GM19438 (cell line): ENCODE measurements at regions not wholly inside any gene's neighbourhood (a gene's known extent, or its start where the extent isn't known, plus 50 kb on each side); places are given as distances from the start of the nearest gene placed in this dataset.

Experiments
- ATAC-seq: cut with Tn5 transposase; IDR thresholded peaks from one replicate; pipeline ENCODE4 v1.9.1; 2021; ENCODE audit warnings: low read depth; ENCODE audit not compliant: unreplicated experiment

DNA sequence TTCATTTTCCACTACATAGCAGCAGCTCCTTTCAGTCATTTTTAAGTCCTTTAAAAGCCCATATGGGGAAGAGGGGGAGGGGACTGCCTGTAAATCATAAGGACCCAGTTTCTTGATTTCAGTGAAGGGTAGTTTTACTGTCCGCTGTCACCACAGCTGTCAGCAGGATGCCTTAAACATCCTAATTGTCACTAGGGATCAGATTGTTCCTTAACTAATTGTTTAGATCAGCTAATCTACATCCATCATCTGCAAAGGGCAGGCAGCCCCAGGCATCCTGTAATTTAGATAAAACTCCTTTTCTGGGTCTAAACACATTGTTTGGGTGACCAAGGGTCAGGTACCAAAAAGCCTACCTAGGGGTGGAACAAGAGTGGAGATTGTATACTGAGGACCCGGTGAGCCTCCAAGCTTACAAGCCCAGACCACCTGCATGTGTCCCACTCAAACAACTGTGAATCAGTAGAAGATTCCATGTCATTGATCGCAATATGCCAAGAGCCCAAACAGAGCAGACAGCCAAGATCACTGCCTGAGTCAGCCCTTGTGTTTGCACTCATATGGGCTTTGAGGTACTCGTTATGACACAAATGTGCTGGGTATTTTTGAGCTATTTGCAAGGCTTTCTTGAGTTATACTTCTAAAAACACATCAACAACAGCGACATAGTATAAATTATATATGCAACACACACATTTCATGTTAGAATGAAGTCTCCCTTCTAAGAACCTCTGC is 198.7 kb upstream of the CEP162 start:
- no peak for ATAC-seq

DNA sequence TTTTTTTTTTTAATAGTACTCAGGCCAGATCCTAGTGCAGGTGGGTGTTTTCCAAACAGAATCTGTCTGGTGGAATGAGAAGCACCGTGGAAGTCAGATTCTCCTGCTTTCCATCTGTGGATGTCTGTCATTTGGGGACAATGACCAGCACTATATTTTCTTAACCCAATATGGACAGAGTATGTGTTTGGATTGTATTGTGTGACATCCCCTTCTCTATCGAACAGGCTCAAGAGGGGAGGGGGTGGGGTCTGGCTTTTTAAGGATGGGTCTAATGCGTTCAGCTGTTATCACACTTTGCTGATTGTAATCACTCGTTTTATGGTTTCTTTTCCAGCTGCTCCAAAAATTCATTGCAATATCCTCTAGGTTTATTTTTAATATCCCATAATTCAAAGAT is 197.5 kb upstream of the CEP162 start:
- ATAC-seq = no peak

DNA sequence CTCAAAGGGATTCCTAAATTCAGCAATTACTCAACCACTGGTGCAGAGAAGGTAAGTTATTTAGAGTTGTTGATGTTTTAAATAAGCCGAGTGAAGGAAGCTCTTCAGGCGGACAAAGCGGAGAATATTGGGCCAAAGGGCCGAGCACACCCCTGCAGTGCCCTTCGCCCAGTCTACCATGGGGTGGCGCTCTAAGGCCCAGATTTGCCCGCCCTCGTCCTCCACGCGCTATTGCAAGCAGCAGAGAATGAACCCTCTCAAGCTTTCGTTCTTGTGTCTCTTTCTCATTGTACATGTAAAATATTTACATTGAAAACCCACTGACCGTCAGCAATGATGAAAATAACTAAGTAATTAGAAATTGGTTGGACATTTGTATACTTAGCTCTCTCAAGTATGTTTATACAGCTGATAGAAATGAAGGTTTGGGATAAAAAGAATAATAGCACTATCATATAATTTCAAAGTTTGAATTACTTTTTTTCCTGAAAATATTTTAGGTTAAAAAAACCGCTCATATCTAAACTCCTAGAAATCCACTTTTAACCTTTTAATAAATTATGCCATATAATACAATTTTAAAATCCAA is 195.0 kb upstream of the CEP162 start:
- no peak for ATAC-seq

DNA sequence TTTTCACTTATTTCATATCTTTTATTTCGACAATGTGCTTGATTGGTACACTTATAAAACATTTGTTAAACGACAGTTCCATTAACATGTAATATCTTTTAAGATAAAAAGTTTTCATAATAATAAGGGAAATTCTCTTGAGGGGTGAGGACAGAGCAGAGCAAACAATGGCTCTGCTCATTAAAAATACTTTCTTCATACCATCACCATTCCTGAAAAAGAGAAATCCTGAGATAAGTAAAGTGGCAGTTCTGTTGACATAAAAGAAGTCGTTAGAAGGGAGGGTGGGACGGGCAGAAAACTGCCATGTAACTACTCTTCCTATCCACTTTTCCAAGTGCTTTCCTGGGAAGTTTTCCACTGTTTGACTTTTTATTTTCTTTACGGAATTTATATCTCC is 193.6 kb upstream of the CEP162 start:
- ATAC-seq = no peak

DNA sequence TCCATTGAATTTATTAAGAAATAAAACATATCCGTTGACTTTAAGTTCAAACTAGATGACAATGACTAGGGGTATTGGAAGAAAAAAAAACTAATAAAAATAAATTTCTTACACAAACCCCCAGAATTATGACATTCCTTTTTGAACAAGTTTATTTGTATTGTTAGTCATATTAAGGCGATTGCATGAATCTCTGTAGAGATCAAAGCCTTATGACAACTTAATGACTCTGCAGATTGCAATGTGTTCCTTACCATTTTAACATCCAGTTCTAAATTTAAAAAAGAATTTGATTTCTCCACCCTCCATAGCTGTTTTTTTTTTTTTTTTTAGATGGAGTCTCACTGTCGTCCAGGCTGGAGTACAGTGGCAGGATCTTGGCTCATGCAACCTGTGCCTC is 189.8 kb upstream of the CEP162 start:
- no peak for ATAC-seq

DNA sequence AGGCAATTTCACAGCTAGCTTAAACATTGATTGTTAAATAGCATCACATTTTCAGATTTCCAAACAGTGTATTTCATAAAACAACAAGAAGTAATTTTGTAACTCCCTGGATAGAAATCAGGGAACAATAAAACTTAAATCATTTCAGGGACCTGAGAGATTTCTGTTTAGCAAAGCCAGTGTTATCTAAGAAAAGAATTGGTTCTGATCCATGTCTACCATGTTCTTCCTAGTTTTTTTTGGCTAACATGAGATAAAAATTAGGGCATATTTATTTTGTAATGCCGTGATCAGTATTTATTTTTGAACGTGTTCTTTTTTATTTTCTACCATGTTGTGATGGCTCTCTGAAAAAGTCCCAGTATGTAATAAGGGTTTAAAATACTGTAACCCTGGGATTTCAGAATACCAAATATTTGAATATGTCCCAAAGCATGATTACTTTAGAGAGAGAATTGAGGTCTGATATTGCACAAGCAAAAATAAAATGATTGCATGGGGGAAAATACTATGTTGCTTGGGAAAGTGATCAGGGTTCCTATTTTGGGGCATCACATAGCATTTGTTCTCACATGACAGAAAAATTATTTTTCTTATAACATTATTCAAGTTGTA is 188.7 kb upstream of the CEP162 start:
- no peak for ATAC-seq

DNA sequence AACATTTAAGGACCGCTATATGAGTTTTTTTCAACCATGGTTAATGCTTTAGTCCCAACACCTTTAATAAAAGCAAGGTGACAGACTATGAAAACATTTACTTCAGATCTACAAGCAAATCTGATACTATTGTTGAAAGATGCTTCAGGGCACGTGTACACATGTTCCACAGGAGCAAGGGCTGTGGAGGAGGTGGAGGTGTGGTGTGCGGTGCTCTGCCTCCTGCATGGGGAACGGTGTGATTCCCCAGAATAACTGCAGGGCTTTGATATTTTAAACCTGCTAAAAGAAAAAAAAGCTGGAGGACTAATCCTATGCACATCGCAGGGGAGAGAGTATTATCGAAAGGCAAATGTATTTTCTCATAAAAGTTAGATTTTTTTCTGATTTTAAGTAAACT is 188.1 kb upstream of the CEP162 start:
- ATAC-seq = no peak

DNA sequence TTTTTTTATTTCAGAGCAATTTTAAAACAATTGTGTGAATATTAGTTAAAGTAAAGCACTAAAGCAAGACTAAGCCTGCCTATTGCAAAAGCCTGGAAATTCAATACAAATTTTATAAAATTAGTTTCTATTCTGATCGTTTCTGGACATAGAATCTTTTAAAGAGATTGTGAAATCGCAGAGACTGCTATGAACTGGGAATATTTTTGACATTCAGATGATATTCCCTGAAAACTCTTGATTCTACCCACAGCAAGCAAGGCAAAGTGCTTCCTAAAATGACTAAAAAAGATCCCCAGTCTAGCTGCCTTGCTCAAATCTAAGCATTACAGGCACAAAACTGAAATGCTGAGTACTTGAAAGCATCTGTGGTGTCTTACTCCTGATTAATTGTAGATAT is 187.6 kb upstream of the CEP162 start:
- no peak for ATAC-seq

DNA sequence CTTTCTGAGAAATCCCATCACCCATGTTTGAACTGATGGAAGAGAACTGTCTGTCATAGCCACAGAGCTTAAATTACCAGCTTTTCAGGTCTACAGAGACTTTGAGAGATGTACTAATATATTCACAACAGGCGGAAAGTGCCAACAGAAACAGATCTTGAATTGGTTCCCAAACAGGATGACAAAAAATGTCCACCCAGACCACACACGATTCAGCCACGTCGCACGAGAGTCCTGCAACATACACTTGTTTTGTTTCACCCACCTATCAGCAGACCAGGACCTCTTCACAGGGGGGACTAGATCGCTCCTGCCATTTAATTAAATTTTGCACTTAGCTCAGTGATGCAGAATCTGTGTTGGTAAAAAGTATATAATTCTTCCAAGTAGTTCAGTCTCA is 187.1 kb upstream of the CEP162 start:
- no peak for ATAC-seq

DNA sequence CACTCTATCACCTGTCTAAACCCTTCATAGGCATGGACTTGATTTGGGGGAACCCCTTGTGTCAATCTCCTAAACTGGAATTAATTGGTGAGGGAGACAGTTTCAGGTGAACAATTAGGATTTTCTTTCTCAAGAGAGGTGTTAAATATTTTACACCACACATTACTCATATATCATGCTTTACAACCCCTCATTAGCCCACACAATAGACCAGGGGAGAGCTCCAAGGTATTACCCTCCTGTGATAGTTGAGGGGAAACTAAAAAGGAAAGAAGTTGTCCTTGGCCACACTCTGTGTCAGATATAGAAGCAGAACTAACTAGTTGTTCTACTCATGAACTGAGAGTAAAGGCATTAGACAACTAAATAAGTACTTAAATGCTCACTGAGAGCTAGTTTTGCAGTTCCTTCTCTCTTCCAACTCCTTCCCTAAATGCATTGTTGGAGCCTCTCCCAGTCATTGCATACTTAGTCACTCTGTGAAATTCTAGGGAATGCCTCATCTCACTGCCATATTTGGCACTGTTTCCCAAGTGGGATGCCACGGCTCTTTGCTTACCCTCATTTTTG is 183.7 kb upstream of the CEP162 start:
- no peak for ATAC-seq

DNA sequence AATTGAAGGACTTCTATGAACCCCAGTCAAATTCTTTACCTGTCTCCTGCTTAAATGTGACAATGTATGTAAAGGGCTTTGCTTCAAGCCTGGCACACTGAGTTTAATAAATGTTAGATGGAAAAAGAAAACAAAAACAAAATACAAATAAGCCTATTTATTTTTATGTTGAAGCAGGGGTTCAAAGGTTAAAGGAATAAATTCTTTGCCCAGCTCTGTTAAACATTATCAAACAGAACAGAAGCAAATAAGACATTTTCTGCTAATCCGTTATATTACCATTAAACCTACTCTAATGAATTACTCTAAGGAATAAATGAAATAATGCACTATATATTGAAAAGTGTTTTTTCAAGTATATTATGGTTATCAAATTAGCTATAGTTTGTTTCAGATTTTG is 182.5 kb upstream of the CEP162 start:
- no peak for ATAC-seq

DNA sequence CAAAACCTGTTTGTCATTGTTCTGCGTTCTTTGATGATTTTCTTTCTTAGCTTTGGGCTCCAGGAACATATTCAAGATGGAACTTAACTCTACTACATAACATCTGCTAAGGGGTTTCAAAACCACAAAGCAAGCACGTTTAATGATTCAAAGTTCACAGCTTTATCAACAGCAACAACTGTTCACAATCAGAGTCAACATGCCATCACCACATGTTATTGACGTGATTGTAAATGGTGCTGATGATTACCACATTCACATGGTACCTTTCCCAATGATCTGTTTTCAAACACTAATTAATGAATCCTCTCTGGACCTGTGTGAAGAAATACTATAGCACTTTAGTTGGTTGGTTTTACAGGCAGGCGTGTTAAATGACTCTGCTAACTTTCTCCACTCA is 180.6 kb upstream of the CEP162 start:
- ATAC-seq = no peak

DNA sequence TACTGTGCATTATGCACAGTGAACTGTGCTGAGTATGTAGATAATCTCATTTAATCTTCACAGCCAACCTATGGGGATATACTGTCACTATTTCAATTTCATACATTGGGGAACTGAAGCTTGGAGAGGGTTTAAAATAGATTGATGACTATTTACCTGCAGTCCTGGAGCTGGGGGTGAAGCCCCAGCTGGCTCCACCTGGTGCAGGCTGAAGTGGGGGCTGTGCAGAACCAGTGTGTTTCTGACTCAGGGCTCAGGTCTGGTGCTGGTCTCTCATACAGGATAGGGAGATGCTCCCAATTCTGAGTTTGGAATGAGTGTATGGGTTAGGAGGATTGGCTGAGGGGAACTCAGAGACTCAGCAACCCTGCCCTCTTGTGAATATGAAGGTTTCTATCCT is 176.1 kb upstream of the CEP162 start:
- ATAC-seq = no peak

DNA sequence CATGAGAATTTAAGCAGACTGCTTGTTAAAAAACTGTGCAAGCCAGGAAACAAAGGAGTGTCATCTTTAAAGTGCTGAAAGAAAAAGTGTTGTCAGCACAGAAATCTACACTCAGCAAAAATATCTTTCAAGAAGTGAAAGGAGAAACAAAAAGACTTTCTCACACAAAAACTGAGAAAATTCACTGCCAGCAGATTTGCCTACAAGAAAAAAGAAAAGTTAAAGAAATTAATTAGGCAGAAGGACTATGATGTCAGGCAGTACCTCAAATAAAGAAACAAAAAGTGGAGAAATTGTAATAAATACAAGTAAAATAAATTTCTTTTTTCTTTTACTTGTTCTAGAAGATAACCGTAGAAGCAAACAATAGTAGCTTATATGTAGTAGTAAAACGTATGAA is 171.6 kb upstream of the CEP162 start:
- no peak for ATAC-seq

DNA sequence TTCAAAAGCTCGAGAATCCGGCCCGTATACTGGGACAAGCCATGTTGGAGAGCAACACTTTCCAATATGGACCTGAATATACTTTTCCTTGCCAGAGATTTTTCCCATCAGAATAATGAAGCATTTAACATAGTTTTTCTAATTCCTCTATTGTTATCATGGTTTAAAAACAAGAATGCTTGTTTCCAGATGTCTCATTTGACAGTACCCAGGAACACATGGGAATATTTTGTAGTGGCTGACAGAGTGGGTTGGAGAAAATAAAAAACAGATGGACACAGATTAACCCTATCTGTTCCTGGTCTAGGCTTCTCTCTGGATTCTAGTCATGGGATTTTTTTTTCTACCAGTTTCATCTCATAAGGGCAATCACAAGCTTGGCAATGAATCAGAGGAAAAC is 164.8 kb upstream of the CEP162 start:
- no peak for ATAC-seq

DNA sequence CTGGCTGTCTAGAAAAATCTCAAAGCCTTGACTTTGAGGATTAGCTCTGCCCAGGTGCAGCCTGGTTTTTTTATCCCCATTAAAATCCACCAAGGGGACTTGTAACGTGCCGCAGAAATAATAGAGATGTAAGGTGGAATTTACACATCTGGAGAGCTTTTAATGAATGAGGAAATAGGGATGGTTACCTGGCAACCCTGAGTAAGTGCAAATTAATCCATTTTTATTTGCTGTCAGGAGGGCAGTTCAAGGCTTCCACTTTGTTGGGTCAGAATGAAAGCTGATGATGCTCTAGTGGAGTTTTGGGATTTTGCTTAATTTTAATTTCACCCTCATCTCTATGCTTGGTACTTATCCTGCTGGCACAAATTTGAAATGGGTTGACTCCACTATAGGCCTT is 163.4 kb upstream of the CEP162 start:
- ATAC-seq = no peak

DNA sequence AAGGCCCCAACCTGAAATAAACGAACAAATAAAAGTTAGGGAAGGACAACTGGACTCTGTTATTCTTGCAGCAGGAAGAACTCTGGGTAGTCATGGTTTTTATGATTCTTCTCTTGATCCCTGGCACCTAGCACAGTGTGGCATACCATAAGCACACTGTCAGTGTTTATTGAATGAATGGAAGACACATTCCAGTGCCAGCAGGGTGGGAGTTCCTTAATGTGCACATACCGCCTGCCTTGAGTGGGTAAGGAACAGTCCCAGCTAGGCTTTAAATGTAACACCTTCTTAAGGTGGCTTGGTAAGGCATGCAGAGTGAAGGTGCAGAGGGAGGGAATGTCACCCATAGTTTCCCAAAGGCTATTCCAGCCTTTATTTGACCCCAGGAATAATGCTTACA is 162.9 kb upstream of the CEP162 start:
- no peak for ATAC-seq

DNA sequence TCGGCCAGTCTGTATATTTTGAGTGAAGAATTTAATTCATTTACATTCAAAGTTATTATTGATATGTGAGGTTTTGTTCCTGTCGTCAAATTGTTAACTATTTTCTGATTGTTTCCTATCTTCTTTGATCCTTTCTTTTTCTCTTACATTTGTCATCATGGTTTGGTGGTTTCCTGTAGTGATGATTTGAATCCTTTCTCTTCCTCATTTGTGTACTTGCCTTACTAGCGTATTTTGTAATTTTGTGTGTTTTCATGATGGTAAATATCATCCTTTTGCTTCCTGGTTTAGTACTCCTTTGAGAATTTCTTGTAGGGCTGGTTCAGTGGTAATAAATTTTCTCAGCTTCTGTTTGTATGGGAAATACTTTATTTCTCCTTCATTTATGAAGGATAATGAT is 151.7 kb upstream of the CEP162 start:
- no peak for ATAC-seq

DNA sequence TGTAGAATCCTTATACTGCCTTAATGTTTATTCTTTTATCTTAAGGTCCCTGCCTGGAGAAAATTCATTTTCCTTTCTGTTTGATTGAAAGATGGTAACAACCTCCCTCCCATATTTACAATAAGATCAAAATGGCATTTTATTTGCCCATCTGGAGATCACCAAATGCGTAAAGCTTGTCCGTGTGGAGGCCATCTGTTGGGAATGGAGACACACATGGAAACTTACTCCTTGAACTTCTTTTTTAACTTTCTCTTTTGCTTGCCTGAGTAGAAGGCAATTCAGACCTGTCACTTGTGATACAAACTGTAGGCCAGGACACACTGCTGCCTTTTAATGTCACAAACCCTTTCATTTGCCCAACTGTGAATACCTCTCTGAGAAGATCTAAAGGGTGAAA is 144.8 kb upstream of the CEP162 start:
- ATAC-seq = no peak

DNA sequence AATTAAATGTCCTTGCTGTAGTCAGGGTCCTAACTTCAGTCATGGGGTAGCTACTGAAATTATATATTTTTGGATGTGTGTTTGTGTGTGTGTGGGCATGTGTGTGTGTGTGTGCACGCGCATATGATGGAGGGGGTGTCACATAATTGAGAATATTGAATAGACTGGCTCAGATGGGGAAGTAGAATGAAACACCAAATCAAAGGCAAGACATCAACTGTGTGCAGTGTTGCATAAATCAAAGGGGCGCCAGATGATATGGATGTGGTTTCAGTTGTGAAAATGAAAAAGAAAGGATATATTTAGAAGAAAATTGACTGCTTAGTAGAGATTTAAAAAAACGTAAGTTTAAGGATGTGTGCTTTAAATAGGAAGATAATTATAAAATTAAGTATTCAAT is 144.2 kb upstream of the CEP162 start:
- no peak for ATAC-seq

DNA sequence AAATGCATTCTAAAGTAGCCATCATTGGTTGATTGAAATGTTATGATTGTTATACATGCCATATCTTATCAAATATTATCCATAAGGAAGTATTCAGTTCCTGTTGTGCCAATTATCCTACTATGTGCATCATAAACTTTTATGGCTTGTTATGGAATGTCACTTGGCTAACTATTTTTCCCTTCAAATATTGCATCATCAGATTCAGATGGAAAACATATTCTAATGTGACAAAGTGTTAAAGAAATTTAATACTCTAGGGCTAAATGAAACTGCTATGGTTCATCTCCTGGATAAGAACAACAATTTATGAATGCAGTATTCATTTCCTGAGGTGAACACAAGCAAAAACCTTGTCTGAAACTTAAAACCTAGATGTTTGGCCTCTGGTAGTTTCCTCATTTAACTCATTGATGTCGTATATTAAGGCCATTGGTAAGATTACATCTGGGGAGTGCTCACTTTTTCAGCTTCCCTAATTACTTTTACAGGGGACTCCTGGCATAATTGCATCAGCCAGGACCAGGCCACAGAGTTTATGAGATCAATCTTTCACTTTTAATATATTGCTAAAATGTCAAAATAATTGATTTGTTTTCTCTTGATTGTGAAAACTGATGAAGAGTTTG is 134.9 kb upstream of the CEP162 start:
- no peak for ATAC-seq
